Calu3 (cell line): ENCODE measurements at regions not wholly inside any gene's neighbourhood (a gene's known extent, or its start where the extent isn't known, plus 50 kb on each side); places are given as distances from the start of the nearest gene placed in this dataset.

ENCODE experiments used
- BruUV-seq: library from RNA; stranded (reverse); fragments of 400-500 nt; replicated peaks from 2 replicates; lab custom pipeline; 2021; lab: Mats Ljungman, UMichigan
- CTCF ChIA-PET: fragments of 300-600 bp; sonication (Branson Sonifier 250); formaldehyde crosslinking; loops from one replicate; lab custom pipeline; 2022; ENCODE audit warnings: antibody characterized with exemption; lab: Charles Lee
- DNase-seq: peaks from one replicate; pipeline ENCODE4 v3.0.0; 2022
- H3K27ac Mint-ChIP-seq: one replicate; pipeline ENCODE4 v1.8.0; 2022; ENCODE audit warnings: mixed read lengths; ENCODE audit not compliant: unreplicated experiment
- H3K27me3 Mint-ChIP-seq: one replicate; pipeline ENCODE4 v1.8.0; 2022; ENCODE audit warnings: mixed read lengths; ENCODE audit not compliant: unreplicated experiment
- H3K36me3 Mint-ChIP-seq: one replicate; pipeline ENCODE4 v1.8.0; 2022; ENCODE audit warnings: mild to moderate bottlenecking, moderate library complexity, mixed read lengths; ENCODE audit not compliant: insufficient read depth, unreplicated experiment
- H3K4me1 Mint-ChIP-seq: one replicate; pipeline ENCODE4 v1.8.0; 2022; ENCODE audit warnings: mild to moderate bottlenecking, low read depth, mixed read lengths; ENCODE audit not compliant: unreplicated experiment
- H3K4me3 Mint-ChIP-seq: one replicate; pipeline ENCODE4 v1.8.0; 2022; ENCODE audit warnings: mild to moderate bottlenecking, low read depth, moderate library complexity, mixed read lengths; ENCODE audit not compliant: unreplicated experiment
- H3K9me3 Mint-ChIP-seq: one replicate; pipeline ENCODE4 v1.8.0; 2022; ENCODE audit warnings: low read depth, mixed read lengths; ENCODE audit not compliant: unreplicated experiment
- CTCF ChIP-seq: fragments of 200-600 bp; IDR thresholded peaks from one replicate; pipeline ENCODE4 v1.8.0; 2022; ENCODE audit warnings: antibody characterized with exemption; ENCODE audit not compliant: unreplicated experiment
- intact Hi-C: fragments of 100-400 bp; cut with micrococcal nuclease; formaldehyde crosslinking; loops from one replicate; pipeline ENCODE4 v1.10.0; 2022; ENCODE audit not compliant: unreplicated experiment

GRCh38 chr14:85291731-85292130 is 238.2 kb upstream of the FLRT2 start:
- no peaks in the 10 kb centered on the region for H3K36me3 Mint-ChIP-seq
- DNase-seq = no peak
- no peak for TF ChIP-seq CTCF
- H3K4me1 Mint-ChIP-seq = no peaks in the 10 kb centered on the region
- H3K27ac Mint-ChIP-seq = no peak overlapping the region
- H3K27me3 Mint-ChIP-seq = no peaks in the 10 kb centered on the region
- BruUV-seq = no TSS peak
- intact Hi-C loops = no loop called here
- CTCF ChIA-PET = no interaction called here
- no peak overlapping the region for H3K4me3 Mint-ChIP-seq
- H3K9me3 Mint-ChIP-seq = peaks cover 14% of the 10 kb centered on the region

GRCh38 chr14:85293612-85294234 is 236.2 kb upstream of the FLRT2 start:
- no peaks in the 10 kb centered on the region for H3K27me3 Mint-ChIP-seq
- no peak for TF ChIP-seq CTCF
- H3K36me3 Mint-ChIP-seq = no peaks in the 10 kb centered on the region
- no peak overlapping the region for H3K27ac Mint-ChIP-seq
- H3K4me3 Mint-ChIP-seq = no peak overlapping the region
- CTCF ChIA-PET = no interaction called here
- no peaks in the 10 kb centered on the region for H3K4me1 Mint-ChIP-seq
- no peak for DNase-seq
- BruUV-seq = no TSS peak
- intact Hi-C loops = no loop called here
- H3K9me3 Mint-ChIP-seq = peaks cover 11% of the 10 kb centered on the region

GRCh38 chr14:85295318-85295717 is 234.6 kb upstream of the FLRT2 start:
- Mint-ChIP-seq H3K4me1 (no peaks in the 10 kb centered on the region), H3K36me3 (no peaks in the 10 kb centered on the region), H3K27me3 (no peaks in the 10 kb centered on the region), H3K27ac (no peak overlapping the region), H3K9me3 (peaks cover 19% of the 10 kb centered on the region), H3K4me3 (no peak overlapping the region)
- CTCF ChIA-PET = no interaction called here
- intact Hi-C loops = no loop called here
- no peak for TF ChIP-seq CTCF
- DNase-seq = no peak
- no TSS peak for BruUV-seq

GRCh38 chr14:85296456-85297210 is 233.3 kb upstream of the FLRT2 start:
- TF ChIP-seq CTCF = no peak
- Mint-ChIP-seq H3K9me3 (peaks cover 18% of the 10 kb centered on the region), H3K4me1 (no peaks in the 10 kb centered on the region), H3K27ac (no peak overlapping the region), H3K4me3 (no peak overlapping the region), H3K27me3 (no peaks in the 10 kb centered on the region), H3K36me3 (no peaks in the 10 kb centered on the region)
- no peak for DNase-seq
- intact Hi-C loops = no loop called here
- BruUV-seq = no TSS peak
- CTCF ChIA-PET = no interaction called here
